ENCODE measurements at regions not wholly inside any gene's neighbourhood (a gene's known extent, or its start where the extent isn't known, plus 50 kb on each side); places are given as distances from the start of the nearest gene placed in this dataset.
A peak's percentile ranks its signal among the peaks of the same experiment; 100 is the strongest.

- H3K4me3 ChIP-seq (ENCODE audit: low read length) = no peak overlapping the region
- DNase-seq (ENCODE audit: low read depth) = no peak
- no peak for TF ChIP-seq CTCF (conservative IDR thresholded peaks at IDR 0.05; ENCODE audit: low read length)
Observed at GRCh38 chr5:96275051-96275450, 158.0 kb downstream of the PCSK1 start.

- no peak for TF ChIP-seq CTCF (conservative IDR thresholded peaks at IDR 0.05; ENCODE audit: low read length)
- DNase-seq (ENCODE audit: low read depth) = no peak
- H3K4me3 ChIP-seq (ENCODE audit: low read length) = no peak overlapping the region
Observed at GRCh38 chr5:96265487-96265886, 167.6 kb downstream of the PCSK1 start.

GRCh38 chr5:96264047-96264446 is 169.0 kb downstream of the PCSK1 start:
- no peak for DNase-seq (ENCODE audit: low read depth)
- TF ChIP-seq CTCF (conservative IDR thresholded peaks at IDR 0.05; ENCODE audit: low read length) = no peak
- no peak overlapping the region for H3K4me3 ChIP-seq (ENCODE audit: low read length)

- H3K4me3 ChIP-seq (ENCODE audit: low read length) = no peak overlapping the region
- no peak for DNase-seq (ENCODE audit: low read depth)
- TF ChIP-seq CTCF (conservative IDR thresholded peaks at IDR 0.05; ENCODE audit: low read length) = no peak
Observed at GRCh38 chr5:96262105-96262504, 170.9 kb downstream of the PCSK1 start.

GRCh38 chr5:96260009-96260408 is 173.0 kb downstream of the PCSK1 start:
- TF ChIP-seq CTCF (conservative IDR thresholded peaks at IDR 0.05; ENCODE audit: low read length) = no peak
- H3K4me3 ChIP-seq (ENCODE audit: low read length) = no peak overlapping the region
- no peak for DNase-seq (ENCODE audit: low read depth)

GRCh38 chr5:96259151-96259772 is 173.8 kb downstream of the PCSK1 start:
- peak; percentile 64 for DNase-seq (ENCODE audit: low read depth)
- no peak overlapping the region for H3K4me3 ChIP-seq (ENCODE audit: low read length)
- TF ChIP-seq CTCF (conservative IDR thresholded peaks at IDR 0.05; ENCODE audit: low read length) = no peak

GRCh38 chr5:96258692-96259091 is 174.4 kb downstream of the PCSK1 start:
- TF ChIP-seq CTCF (conservative IDR thresholded peaks at IDR 0.05; ENCODE audit: low read length) = no peak
- DNase-seq (ENCODE audit: low read depth) = no peak
- H3K4me3 ChIP-seq (ENCODE audit: low read length) = no peak overlapping the region

All from AG10803 (cell line).